ENCODE measurements at regions not wholly inside any gene's neighbourhood (a gene's known extent, or its start where the extent isn't known, plus 50 kb on each side); places are given as distances from the start of the nearest gene placed in this dataset.
"Not testable (repeated sequence)": the region's sequence is repeated elsewhere in the genome, so short reads cannot be mapped to it uniquely, and the experiment has no call there.

DNA sequence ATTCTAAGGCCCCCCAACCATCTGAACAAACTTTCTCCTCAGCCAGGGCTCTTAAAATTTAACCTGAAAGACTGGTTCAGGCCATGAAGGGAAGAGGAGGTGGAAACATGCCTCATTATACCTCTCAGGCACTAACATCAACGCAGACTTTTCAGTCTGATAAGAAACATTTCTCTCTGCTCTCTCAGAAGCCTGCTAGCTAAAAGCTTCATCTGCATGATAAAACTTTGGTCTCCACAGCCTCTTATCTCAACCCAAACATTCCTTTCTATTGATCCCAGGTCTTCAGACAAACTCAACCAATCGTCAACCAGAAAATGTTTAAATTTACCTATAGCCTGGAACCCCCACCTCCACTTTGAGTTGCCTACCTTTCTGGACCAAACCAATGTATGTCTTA is 312.6 kb upstream of the MCTP2 start:
- H3K27ac ChIP-seq (ENCODE audit: low read length) = not testable (repeated sequence)

DNA sequence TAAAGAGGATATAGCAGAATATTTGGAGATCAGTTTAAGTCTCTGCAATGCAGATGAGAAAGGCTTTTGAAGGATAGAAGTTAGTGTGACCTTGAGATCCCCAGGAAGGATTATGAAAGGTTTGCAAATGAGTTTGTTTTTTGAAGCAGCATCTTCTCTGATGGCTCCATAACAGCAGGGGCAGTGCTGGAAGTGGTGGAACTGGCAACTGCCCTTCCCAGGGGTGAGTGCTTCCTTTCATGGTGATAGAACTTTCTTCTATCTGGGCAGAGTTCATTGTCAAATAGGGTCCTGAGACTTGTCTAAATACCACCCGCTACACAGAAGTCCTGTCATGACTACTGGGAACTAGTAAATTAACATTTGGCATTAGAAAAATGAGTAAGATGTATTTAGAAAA is 314.2 kb upstream of the MCTP2 start:
- H3K4me1 ChIP-seq (ENCODE audit: control insufficient read depth, insufficient read depth, low read length) = no peaks in the 10 kb centered on the region
- no peak overlapping the region for H3K4me3 ChIP-seq (ENCODE audit: low read length)
- no peak overlapping the region for H3K27ac ChIP-seq (ENCODE audit: low read length)
- WGBS (ENCODE audit: insufficient coverage, low lambda C conversion rate) = no CpG with 5 or more reads among the region's 1 CpG
- DNase-seq = no peak
- no peaks in the 10 kb centered on the region for H3K36me3 ChIP-seq (ENCODE audit: control insufficient read depth, insufficient read depth, low read length)
- no peaks in the 10 kb centered on the region for H3K9me3 ChIP-seq (ENCODE audit: control insufficient read depth, low read depth, low read length)
- no peaks in the 10 kb centered on the region for H3K27me3 ChIP-seq (ENCODE audit: control insufficient read depth, insufficient read depth, low read length)

More for the DNA sequence above, 312.6 kb upstream of the MCTP2 start:
- H3K36me3 ChIP-seq (ENCODE audit: control insufficient read depth, insufficient read depth, low read length); H3K27me3 ChIP-seq (ENCODE audit: control insufficient read depth, insufficient read depth, low read length); H3K4me1 ChIP-seq (ENCODE audit: control insufficient read depth, insufficient read depth, low read length); DNase-seq; H3K4me3 ChIP-seq (ENCODE audit: low read length); H3K9me3 ChIP-seq (ENCODE audit: control insufficient read depth, low read depth, low read length): not testable (repeated sequence)
- no CpG with 5 or more reads among the region's 2 CpGs for WGBS (ENCODE audit: insufficient coverage, low lambda C conversion rate)

DNA sequence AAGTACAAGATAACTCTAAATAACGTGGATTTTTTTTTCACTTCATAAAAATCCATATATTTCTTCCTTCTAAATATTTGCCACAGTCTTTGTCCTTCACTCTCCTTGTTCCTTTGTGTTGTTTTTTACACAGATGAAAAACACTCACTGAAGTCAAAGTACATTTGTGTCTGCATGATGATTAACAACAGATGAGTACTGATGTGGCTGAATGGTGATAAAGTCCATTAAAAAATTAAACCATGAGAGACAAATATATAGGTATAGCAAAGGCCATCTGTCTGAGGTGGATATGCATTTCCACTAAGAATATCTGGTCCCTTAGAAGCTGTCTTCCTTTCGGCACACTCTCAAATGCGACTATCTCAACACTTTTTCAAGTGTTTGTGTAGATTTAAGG is 317.5 kb upstream of the MCTP2 start:
- H3K36me3 ChIP-seq (ENCODE audit: control insufficient read depth, insufficient read depth, low read length) = no peaks in the 10 kb centered on the region
- no peaks in the 10 kb centered on the region for H3K4me1 ChIP-seq (ENCODE audit: control insufficient read depth, insufficient read depth, low read length)
- H3K4me3 ChIP-seq (ENCODE audit: low read length) = no peak overlapping the region
- no peaks in the 10 kb centered on the region for H3K9me3 ChIP-seq (ENCODE audit: control insufficient read depth, low read depth, low read length)
- H3K27ac ChIP-seq (ENCODE audit: low read length) = no peak overlapping the region
- no peak for DNase-seq
- 75% methylated on average over 1 of the region's 3 CpGs for WGBS (ENCODE audit: insufficient coverage, low lambda C conversion rate)
- H3K27me3 ChIP-seq (ENCODE audit: control insufficient read depth, insufficient read depth, low read length) = no peaks in the 10 kb centered on the region

DNA sequence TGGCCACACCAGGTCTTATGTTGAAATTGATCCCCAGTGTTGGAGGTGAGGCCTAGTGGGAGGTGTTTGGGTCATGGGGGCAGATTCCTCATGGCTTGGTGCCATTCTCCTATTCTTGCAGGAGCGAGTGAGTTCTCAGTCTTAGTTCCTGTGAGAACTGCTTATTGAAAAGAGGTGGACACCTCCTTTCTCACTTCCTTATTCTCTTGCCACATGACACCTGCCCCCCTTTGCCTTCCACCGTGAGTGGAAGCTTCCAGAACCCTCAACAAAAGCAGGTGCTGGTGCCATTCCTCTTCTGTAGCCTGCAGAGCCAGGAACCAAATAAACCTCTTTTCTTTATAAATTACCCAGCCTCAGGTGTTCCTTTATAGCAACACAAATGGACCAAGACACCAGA is 318.1 kb upstream of the MCTP2 start:
- no CpG with 5 or more reads among the region's 2 CpGs for WGBS (ENCODE audit: insufficient coverage, low lambda C conversion rate)
- Histone ChIP-seq H3K9me3 (ENCODE audit: control insufficient read depth, low read depth, low read length) (no peaks in the 10 kb centered on the region), H3K36me3 (ENCODE audit: control insufficient read depth, insufficient read depth, low read length) (no peaks in the 10 kb centered on the region), H3K4me1 (ENCODE audit: control insufficient read depth, insufficient read depth, low read length) (no peaks in the 10 kb centered on the region), H3K27ac (ENCODE audit: low read length) (no peak overlapping the region), H3K4me3 (ENCODE audit: low read length) (no peak overlapping the region), H3K27me3 (ENCODE audit: control insufficient read depth, insufficient read depth, low read length) (no peaks in the 10 kb centered on the region)
- DNase-seq = no peak

GRCh38 chr15:93900476-93901400 is 330.6 kb upstream of the MCTP2 start:
- H3K36me3 ChIP-seq (ENCODE audit: control insufficient read depth, insufficient read depth, low read length) = no peaks in the 10 kb centered on the region
- H3K9me3 ChIP-seq (ENCODE audit: control insufficient read depth, low read depth, low read length) = no peaks in the 10 kb centered on the region
- no peak overlapping the region for H3K4me3 ChIP-seq (ENCODE audit: low read length)
- no peaks in the 10 kb centered on the region for H3K4me1 ChIP-seq (ENCODE audit: control insufficient read depth, insufficient read depth, low read length)
- DNase-seq = no peak
- H3K27me3 ChIP-seq (ENCODE audit: control insufficient read depth, insufficient read depth, low read length) = no peaks in the 10 kb centered on the region
- H3K27ac ChIP-seq (ENCODE audit: low read length) = no peak overlapping the region
- no CpG with 5 or more reads among the region's 39 CpGs for WGBS (ENCODE audit: insufficient coverage, low lambda C conversion rate)

DNA sequence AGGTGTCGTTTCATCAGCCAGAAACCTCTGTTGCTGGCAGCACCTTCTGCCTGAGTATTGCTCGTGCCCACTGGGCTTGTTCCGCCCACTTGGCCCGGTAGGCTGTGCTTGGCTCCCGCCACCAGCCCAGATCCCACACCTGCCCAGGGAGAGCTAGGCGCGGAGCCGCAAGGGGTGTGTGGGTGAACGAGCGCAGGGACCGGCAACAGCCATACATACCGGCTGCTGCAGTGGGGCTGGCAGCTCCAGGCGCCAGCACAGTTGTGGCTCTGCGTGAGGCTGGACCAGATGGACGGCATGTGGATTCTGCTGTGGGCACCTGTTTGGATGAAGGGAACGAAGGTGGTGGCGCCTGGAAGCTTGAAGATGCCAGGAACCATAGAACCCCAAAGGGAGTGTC is 331.5 kb upstream of the MCTP2 start:
- H3K9me3 ChIP-seq (ENCODE audit: control insufficient read depth, low read depth, low read length) = no peaks in the 10 kb centered on the region
- no peaks in the 10 kb centered on the region for H3K36me3 ChIP-seq (ENCODE audit: control insufficient read depth, insufficient read depth, low read length)
- H3K4me1 ChIP-seq (ENCODE audit: control insufficient read depth, insufficient read depth, low read length) = no peaks in the 10 kb centered on the region
- no peak for DNase-seq
- no CpG with 5 or more reads among the region's 17 CpGs for WGBS (ENCODE audit: insufficient coverage, low lambda C conversion rate)
- no peak overlapping the region for H3K27ac ChIP-seq (ENCODE audit: low read length)
- H3K4me3 ChIP-seq (ENCODE audit: low read length) = no peak overlapping the region
- no peaks in the 10 kb centered on the region for H3K27me3 ChIP-seq (ENCODE audit: control insufficient read depth, insufficient read depth, low read length)

DNA sequence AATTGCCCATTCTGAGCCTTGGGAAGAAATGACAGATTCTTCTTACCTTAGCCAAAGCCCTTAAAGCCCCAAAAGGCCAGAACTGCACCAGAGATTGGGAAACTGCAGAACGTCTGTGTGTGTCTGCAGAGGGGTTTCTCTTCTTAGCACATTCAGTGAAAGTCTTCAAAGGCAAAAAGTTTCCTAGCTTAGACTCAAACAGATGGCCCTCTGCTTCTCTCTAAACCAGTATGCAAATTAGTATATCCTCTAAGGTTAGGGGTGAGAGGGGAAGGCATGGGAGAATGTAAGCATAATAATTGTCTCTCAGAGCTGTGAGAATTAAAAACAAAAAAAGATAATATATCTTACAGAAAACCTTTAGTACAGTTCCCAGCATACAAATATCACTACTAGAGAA is 334.0 kb upstream of the MCTP2 start:
- no peaks in the 10 kb centered on the region for H3K36me3 ChIP-seq (ENCODE audit: control insufficient read depth, insufficient read depth, low read length)
- no peaks in the 10 kb centered on the region for H3K4me1 ChIP-seq (ENCODE audit: control insufficient read depth, insufficient read depth, low read length)
- no peak for DNase-seq
- no peak overlapping the region for H3K27ac ChIP-seq (ENCODE audit: low read length)
- WGBS (ENCODE audit: insufficient coverage, low lambda C conversion rate) = 71% methylated on average over 1 of the region's 1 CpG
- no peak overlapping the region for H3K4me3 ChIP-seq (ENCODE audit: low read length)
- H3K9me3 ChIP-seq (ENCODE audit: control insufficient read depth, low read depth, low read length) = no peaks in the 10 kb centered on the region
- no peaks in the 10 kb centered on the region for H3K27me3 ChIP-seq (ENCODE audit: control insufficient read depth, insufficient read depth, low read length)

DNA sequence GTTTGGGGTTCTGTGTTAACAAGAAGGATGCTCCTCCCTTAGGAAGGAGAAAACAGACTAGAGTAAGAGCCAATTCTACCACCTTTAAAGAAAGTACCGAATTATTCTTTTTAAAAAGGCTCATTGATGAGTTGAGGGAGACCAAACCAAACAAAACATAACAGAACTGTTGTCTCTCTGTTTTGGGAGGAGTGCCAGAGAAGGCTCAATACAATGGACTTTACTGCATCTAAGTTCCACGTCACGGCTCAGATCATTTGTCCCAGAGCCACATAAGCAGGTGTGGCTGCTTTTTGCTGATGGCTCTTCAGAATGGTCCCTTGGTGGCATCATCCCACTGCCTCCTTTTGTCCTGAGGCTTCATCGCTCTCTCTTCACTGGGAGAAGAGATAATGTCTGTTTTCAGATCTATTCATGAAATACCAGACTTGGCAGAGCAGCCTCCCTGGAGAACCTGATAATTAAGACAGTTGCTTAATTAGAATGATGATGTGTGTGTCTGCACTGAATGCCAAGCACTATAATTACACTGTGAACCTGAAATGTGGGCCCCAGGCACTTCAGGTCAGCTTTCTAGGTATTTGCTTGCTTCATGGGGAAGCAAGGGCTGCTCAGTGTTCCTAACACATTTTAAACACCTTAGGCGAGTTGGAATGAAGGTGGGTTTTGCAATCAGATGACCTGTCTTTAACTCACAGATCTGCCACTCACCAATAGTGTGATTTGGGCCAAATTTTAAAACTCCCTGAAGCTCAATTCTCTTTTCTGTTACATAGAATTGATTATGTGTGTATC is 335.2 kb upstream of the MCTP2 start:
- H3K4me1 ChIP-seq (ENCODE audit: control insufficient read depth, insufficient read depth, low read length) = no peaks in the 10 kb centered on the region
- H3K9me3 ChIP-seq (ENCODE audit: control insufficient read depth, low read depth, low read length) = no peaks in the 10 kb centered on the region
- WGBS (ENCODE audit: insufficient coverage, low lambda C conversion rate) = no CpG with 5 or more reads among the region's 5 CpGs
- H3K4me3 ChIP-seq (ENCODE audit: low read length) = no peak overlapping the region
- H3K27me3 ChIP-seq (ENCODE audit: control insufficient read depth, insufficient read depth, low read length) = no peaks in the 10 kb centered on the region
- no peaks in the 10 kb centered on the region for H3K36me3 ChIP-seq (ENCODE audit: control insufficient read depth, insufficient read depth, low read length)
- no peak overlapping the region for H3K27ac ChIP-seq (ENCODE audit: low read length)
- DNase-seq = no peak

GRCh38 chr15:93894438-93895036 is 336.8 kb upstream of the MCTP2 start:
- Histone ChIP-seq H3K27me3 (ENCODE audit: control insufficient read depth, insufficient read depth, low read length) (no peaks in the 10 kb centered on the region), H3K9me3 (ENCODE audit: control insufficient read depth, low read depth, low read length) (no peaks in the 10 kb centered on the region), H3K27ac (ENCODE audit: low read length) (no peak overlapping the region), H3K36me3 (ENCODE audit: control insufficient read depth, insufficient read depth, low read length) (no peaks in the 10 kb centered on the region), H3K4me1 (ENCODE audit: control insufficient read depth, insufficient read depth, low read length) (no peaks in the 10 kb centered on the region), H3K4me3 (ENCODE audit: low read length) (no peak overlapping the region)
- DNase-seq = no peak
- no CpG with 5 or more reads among the region's 3 CpGs for WGBS (ENCODE audit: insufficient coverage, low lambda C conversion rate)

DNA sequence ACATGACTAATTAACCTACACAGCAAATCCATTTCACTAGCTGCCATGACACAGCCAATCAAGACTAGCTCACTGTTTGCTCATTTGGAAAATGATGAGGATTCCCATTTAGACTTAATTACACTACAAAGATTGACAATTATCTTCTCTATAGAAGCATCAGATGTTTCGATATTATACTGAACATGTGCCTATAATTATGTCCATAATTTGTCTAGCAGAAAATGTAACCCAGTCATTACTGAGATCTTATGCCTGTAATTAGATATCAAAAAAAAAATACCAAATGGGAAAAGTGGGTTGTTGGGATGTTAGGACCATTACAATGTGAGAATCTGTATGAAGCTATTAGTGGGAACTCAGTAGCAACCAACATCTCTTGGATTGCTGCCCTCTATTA is 344.2 kb upstream of the MCTP2 start:
- 83% methylated on average over 1 of the region's 1 CpG for WGBS (ENCODE audit: insufficient coverage, low lambda C conversion rate)
- H3K36me3 ChIP-seq (ENCODE audit: control insufficient read depth, insufficient read depth, low read length) = no peaks in the 10 kb centered on the region
- H3K9me3 ChIP-seq (ENCODE audit: control insufficient read depth, low read depth, low read length) = no peaks in the 10 kb centered on the region
- H3K4me1 ChIP-seq (ENCODE audit: control insufficient read depth, insufficient read depth, low read length) = no peaks in the 10 kb centered on the region
- no peak overlapping the region for H3K4me3 ChIP-seq (ENCODE audit: low read length)
- H3K27ac ChIP-seq (ENCODE audit: low read length) = no peak overlapping the region
- H3K27me3 ChIP-seq (ENCODE audit: control insufficient read depth, insufficient read depth, low read length) = no peaks in the 10 kb centered on the region
- DNase-seq = no peak
